K562 (cell line): ENCODE measurements at regions not wholly inside any gene's neighbourhood (a gene's known extent, or its start where the extent isn't known, plus 50 kb on each side); places are given as distances from the start of the nearest gene placed in this dataset.

Experiments used
- ATAC-seq: fragments of 200-7000 bp; cut with Tn5 transposase; 3 replicates; pipeline ENCODE4 v1.9.1; 2020; ENCODE audit warnings: moderate library complexity
- BruUV-seq: library from RNA; stranded (reverse); fragments of 400-500 nt; replicated peaks from 2 replicates; lab custom pipeline; 2021; lab: Mats Ljungman, UMichigan
- CTCF ChIA-PET: fragments of 300-600 bp; formaldehyde crosslinking; extraction: SDS; loops from one replicate; lab custom pipeline; 2021; ENCODE audit warnings: low intra/inter-chr PET ratio; lab: Yijun Ruan, JAX
- POLR2A ChIA-PET: fragments of 300-600, 350-650 bp; sonication (Branson Sonifier 250); formaldehyde crosslinking; extraction: SDS; loops from one replicate; lab custom pipeline; 2021; ENCODE audit warnings: antibody characterized with exemption, inconsistent platforms; lab: Yijun Ruan, JAX
- DNase-seq, 4 experiments: peaks; one replicate each; pipeline versions ENCODE4 v3.0.0 to v3.0.0-alpha.2; 2011 to 2018; ENCODE audit warnings: low spot score in 3 of 4, mixed read lengths in 3 of 4; ENCODE audit errors: extremely low read depth in 1 of 4
- FAIRE-seq: peaks from 2 replicates; lab custom pipeline; 2011; peaks lifted over from hg19 to GRCh38; lab: Jason Lieb, UNC
- H2AFZ ChIP-seq: 2 replicates; pipeline ENCODE4 v1.6.0; 2011; ENCODE audit warnings: low read depth, low read length, control low read depth, inconsistent platforms
- H3K27ac ChIP-seq: fragments of 200-600 bp; 3 replicates; pipeline ENCODE4 v1.8.0; 2011; ENCODE audit warnings: low read depth, mild to moderate bottlenecking, control low read depth, inconsistent platforms, low read length, moderate library complexity, mixed read lengths; ENCODE audit errors: extremely low read depth
- H3K27me3 ChIP-seq, 2 experiments: fragments of 300-600 bp in 1 of 2; 2 replicates in 1 of 2; 3 replicates in 1 of 2; pipeline versions ENCODE4 v1.6.0 to v1.8.0; 2011; ENCODE audit warnings: inconsistent platforms in 2 of 2, low read length in 2 of 2, mild to moderate bottlenecking in 1 of 2, mixed read lengths in 1 of 2, moderate library complexity in 1 of 2; ENCODE audit not compliant: control insufficient read depth in 2 of 2, insufficient read depth in 2 of 2
- H3K36me3 ChIP-seq: fragments of 300-600 bp; 3 replicates; pipeline ENCODE4 v1.8.0; 2011; ENCODE audit warnings: mild to moderate bottlenecking, low read length, inconsistent platforms; ENCODE audit not compliant: control insufficient read depth, insufficient read depth
- H3K4me1 ChIP-seq, 2 experiments: fragments of 200-600 bp in 1 of 2; replicated peaks in 1 of 2; 2 replicates in 1 of 2; 3 replicates in 1 of 2; pipeline versions ENCODE4 v1.5.1 to v1.8.0; 2011; ENCODE audit warnings: inconsistent platforms in 2 of 2, low read length in 2 of 2, mild to moderate bottlenecking in 1 of 2, mixed read lengths in 1 of 2, moderate library complexity in 1 of 2; ENCODE audit not compliant: control insufficient read depth in 2 of 2, insufficient read depth in 2 of 2
- H3K4me2 ChIP-seq: 2 replicates; pipeline ENCODE4 v1.6.1; 2011; ENCODE audit warnings: low read length, control low read depth, inconsistent platforms, mixed read lengths; ENCODE audit not compliant: insufficient read depth
- H3K4me3 ChIP-seq: fragments of 200-600 bp; sonication (generic), shearing (Covaris generic); 2 replicates; pipeline ENCODE4 v1.5.1; 2016; ENCODE audit warnings: control low read depth, inconsistent platforms
- H3K79me2 ChIP-seq: fragments of 200-600 bp; 3 replicates; pipeline ENCODE4 v1.8.0; 2011; ENCODE audit warnings: low read length, inconsistent platforms; ENCODE audit not compliant: control insufficient read depth, insufficient read depth
- H3K9ac ChIP-seq, 2 experiments: 2 replicates each; pipeline versions ENCODE4 v1.6.0 to v1.6.1; 2011; ENCODE audit warnings: low read depth in 2 of 2, low read length in 2 of 2, control low read depth in 1 of 2, inconsistent platforms in 1 of 2, mild to moderate bottlenecking in 1 of 2, mixed read lengths in 1 of 2; ENCODE audit not compliant: insufficient read depth in 1 of 2
- H3K9me1 ChIP-seq: one replicate; pipeline ENCODE4 v1.6.0; 2011; ENCODE audit warnings: inconsistent platforms, mild to moderate bottlenecking, low read length, moderate library complexity; ENCODE audit not compliant: control insufficient read depth, insufficient read depth
- H3K9me3 ChIP-seq: replicated peaks from 2 replicates; pipeline ENCODE4 v1.5.1; 2011; ENCODE audit warnings: low read depth, low read length, inconsistent platforms; ENCODE audit not compliant: control insufficient read depth, insufficient read depth
- H4K20me1 ChIP-seq: replicated peaks from 2 replicates; pipeline ENCODE4 v1.6.1; 2011; ENCODE audit warnings: low read length, inconsistent platforms, mixed read lengths; ENCODE audit not compliant: control insufficient read depth, insufficient read depth
- EP300 ChIP-seq: IDR thresholded peaks from 2 replicates; pipeline ENCODE4 v1.6.1; 2012; ENCODE audit warnings: low read length, improper control_type of control experiment
- FOXJ2 ChIP-seq: fragments of 200-800 bp; sonication (Bioruptor generic); IDR thresholded peaks from 2 replicates; pipeline ENCODE4 v1.6.1; 2016; ENCODE audit warnings: missing genetic modification characterization, missing compliant biosample characterization
- MEIS2 ChIP-seq: fragments of 450-650 bp; IDR thresholded peaks from 2 replicates; pipeline ENCODE4 v1.6.1; 2014; ENCODE audit warnings: mild to moderate bottlenecking; ENCODE audit not compliant: partially characterized antibody
- ZNF444 ChIP-seq: fragments of 250-450 bp; sonication (Bioruptor Pico); IDR thresholded peaks from 2 replicates; pipeline ENCODE4 v1.4.0; 2020; ENCODE audit warnings: mild to moderate bottlenecking, moderate library complexity
- WGBS: fragments of 100-300 bp; shearing (Covaris generic); methylation state at CpG from one replicate; pipeline ENCODE4 v1.1.6; 2016; ENCODE audit warnings: low coverage, mixed read lengths; ENCODE audit not compliant: insufficient coverage; ENCODE audit errors: missing lambda C conversion rate; 5-methylcytosine and 5-hydroxymethylcytosine counted together
- in situ Hi-C: fragments of 300-500 bp; cut with MboI; formaldehyde crosslinking; loops from 4 replicates; pipeline ENCODE4 v1.15.0; 2018; ENCODE audit warnings: inconsistent platforms, mixed read lengths
- intact Hi-C: fragments of 100-400 bp; cut with micrococcal nuclease; formaldehyde crosslinking; loops from 2 replicates; pipeline ENCODE4 v1.14.2; 2022
- TF ChIP-seq, protein P1 (sequence below): sonication (generic); formaldehyde crosslinking; IDR thresholded peaks from 2 replicates; pipeline ENCODE4 v1.8.1; 2023; ENCODE audit warnings: mild to moderate bottlenecking, missing genetic modification reagents, moderate library complexity
- TF ChIP-seq, protein P2 (sequence below): fragments of 450-650 bp; IDR thresholded peaks from 2 replicates; pipeline ENCODE4 v1.6.1; 2016

DNA sequence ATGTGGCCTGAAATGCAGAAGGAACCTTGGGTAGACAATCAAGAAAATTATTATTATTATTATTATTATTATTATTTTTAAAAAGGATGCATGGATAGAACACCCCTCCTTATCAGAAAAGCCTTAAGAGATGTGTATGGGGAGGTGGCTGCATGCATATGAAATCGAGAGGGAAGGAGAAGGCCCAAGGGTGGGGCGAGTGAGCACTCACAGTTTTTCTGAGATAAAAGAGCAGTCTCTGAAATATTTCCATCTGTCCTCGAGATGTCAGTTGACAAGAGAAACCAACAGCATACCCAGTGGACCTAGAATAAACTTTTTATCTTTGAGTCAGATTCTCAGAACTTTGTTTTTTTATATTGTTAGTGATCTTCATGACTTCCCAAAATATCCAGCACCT is 282.9 kb downstream of the GPD2 start:
- TF ChIP-seq, protein P1, sequence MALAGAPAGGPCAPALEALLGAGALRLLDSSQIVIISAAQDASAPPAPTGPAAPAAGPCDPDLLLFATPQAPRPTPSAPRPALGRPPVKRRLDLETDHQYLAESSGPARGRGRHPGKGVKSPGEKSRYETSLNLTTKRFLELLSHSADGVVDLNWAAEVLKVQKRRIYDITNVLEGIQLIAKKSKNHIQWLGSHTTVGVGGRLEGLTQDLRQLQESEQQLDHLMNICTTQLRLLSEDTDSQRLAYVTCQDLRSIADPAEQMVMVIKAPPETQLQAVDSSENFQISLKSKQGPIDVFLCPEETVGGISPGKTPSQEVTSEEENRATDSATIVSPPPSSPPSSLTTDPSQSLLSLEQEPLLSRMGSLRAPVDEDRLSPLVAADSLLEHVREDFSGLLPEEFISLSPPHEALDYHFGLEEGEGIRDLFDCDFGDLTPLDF (CRISPR knock-in tag), result no peak
- TF ChIP-seq ZNF444 (CRISPR knock-in tag) (no peak), EP300 (peak; percentile 27; the same call in 1 of the 2 replicates), MEIS2 (peak; percentile 45), FOXJ2 (no peak)
- TF ChIP-seq, protein P2, sequence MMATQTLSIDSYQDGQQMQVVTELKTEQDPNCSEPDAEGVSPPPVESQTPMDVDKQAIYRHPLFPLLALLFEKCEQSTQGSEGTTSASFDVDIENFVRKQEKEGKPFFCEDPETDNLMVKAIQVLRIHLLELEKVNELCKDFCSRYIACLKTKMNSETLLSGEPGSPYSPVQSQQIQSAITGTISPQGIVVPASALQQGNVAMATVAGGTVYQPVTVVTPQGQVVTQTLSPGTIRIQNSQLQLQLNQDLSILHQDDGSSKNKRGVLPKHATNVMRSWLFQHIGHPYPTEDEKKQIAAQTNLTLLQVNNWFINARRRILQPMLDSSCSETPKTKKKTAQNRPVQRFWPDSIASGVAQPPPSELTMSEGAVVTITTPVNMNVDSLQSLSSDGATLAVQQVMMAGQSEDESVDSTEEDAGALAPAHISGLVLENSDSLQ, result 0 out of 2 replicates have a peak, but pooled peaks have one; percentile 27
- H3K36me3 ChIP-seq, result no peaks in the 10 kb centered on the region
- in situ Hi-C loops (no loop called here), intact Hi-C loops (no loop called here)
- ChIA-PET CTCF (no interaction called here), POLR2A (interaction anchor here (1.2 kb wide), 1 partner anchor 9 kb away, joined by 6 read pairs; no protein-coding TSS in a partner anchor)
- no peak overlapping the region for H3K4me3 ChIP-seq
- H2AFZ ChIP-seq, result no peak overlapping the region
- no peaks in the 10 kb centered on the region; a peak in 1 of 5 replicates for H3K4me1 ChIP-seq
- DNase-seq, result peak in 3 of 4 experiments; percentile 18 to 50 (median 27)
- H3K9ac ChIP-seq, result no peak overlapping the region
- BruUV-seq, result no TSS peak
- H4K20me1 ChIP-seq, result no peaks in the 10 kb centered on the region
- no peak overlapping the region for H3K27ac ChIP-seq
- no peak overlapping the region for H3K4me2 ChIP-seq
- H3K9me1 ChIP-seq, result no peaks in the 10 kb centered on the region
- WGBS, result 0% methylated on average over 3 of the region's 3 CpGs
- no peaks in the 10 kb centered on the region for H3K9me3 ChIP-seq
- H3K27me3 ChIP-seq, result no peaks in the 10 kb centered on the region
- ATAC-seq, result peak; percentile 87
- no peaks in the 10 kb centered on the region for H3K79me2 ChIP-seq
- no peak for FAIRE-seq
